GM18511 (cell line): ENCODE measurements at regions not wholly inside any gene's neighbourhood (a gene's known extent, or its start where the extent isn't known, plus 50 kb on each side); places are given as distances from the start of the nearest gene placed in this dataset.

Experiments used
- ATAC-seq: cut with Tn5 transposase; IDR thresholded peaks from one replicate; pipeline ENCODE4 v1.9.1; 2021; ENCODE audit warnings: mild to moderate bottlenecking, moderate library complexity; ENCODE audit not compliant: unreplicated experiment

GRCh38 chr14:97283841-97284240 is 486.7 kb downstream of the VRK1 start:
- ATAC-seq = no peak

DNA sequence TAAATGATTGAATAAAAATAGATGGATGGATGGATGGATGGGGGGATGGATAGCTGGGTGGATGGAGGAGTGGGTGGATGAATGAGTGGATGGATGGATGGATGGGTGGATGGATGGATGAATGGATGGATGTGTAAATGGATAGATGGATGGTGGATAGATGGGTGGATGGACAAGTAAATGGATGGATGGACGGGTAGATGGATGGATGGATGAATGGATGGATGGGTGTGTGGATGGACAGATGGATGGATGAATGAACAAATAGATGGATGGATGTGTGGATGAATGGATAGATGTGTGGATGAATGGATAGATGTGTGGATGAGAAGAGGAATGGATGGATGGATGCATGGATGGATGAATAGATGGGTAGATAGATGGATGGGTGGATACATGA is 490.8 kb downstream of the VRK1 start:
- no peak for ATAC-seq

DNA sequence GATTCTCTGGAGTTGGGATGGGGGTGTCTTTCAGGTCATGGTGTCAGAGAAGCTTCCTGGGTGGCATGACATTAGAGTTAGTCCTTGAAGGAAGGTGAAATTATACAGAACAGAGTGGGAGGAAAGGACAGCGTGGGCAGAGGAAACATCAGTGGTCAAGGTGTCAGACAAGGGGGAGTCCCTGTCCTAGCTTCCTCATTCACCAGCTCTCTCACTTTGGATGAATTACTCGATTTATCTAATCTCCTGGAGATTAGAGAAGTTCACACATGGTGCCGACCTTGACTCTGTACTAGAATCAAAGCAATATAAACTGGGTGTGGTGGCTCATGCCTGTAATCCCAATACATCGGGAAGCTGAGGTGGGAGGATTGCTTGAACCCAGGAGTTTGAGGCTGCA is 492.9 kb downstream of the VRK1 start:
- no peak for ATAC-seq

- ATAC-seq = no peak
Observed at GRCh38 chr14:97290977-97291376, 493.8 kb downstream of the VRK1 start.

GRCh38 chr14:97293659-97294058 is 496.5 kb downstream of the VRK1 start:
- ATAC-seq = no peak

DNA sequence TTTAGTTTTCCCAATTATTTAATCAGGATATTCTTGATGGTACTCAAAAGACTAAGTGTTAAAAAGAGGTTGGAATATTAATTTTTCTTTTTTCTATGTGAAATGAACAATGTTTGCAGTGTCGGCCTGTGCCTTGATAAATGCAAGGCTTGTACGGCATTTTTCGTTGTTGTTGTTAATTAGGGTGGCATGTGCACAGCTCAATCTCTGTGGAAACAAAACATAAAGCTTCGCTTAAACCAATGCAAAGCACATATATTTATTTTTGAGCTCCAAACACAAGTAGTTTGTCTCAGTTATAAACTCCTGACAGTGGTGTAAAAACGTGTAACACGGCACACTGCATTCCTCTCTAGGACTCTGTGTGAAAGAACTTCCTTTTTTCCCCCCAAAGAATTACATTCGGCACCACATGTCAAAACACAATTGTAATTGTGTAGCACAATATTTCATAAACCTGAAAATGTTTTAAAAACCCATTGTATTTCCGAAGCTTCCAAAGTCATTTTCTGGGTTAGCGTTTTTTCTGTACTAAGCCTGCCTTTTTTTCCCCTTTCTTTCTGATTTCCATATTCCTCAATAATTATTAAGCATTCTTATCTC is 498.0 kb downstream of the VRK1 start:
- ATAC-seq = no peak

GRCh38 chr14:97296176-97296575 is 499.0 kb downstream of the VRK1 start:
- no peak for ATAC-seq

DNA sequence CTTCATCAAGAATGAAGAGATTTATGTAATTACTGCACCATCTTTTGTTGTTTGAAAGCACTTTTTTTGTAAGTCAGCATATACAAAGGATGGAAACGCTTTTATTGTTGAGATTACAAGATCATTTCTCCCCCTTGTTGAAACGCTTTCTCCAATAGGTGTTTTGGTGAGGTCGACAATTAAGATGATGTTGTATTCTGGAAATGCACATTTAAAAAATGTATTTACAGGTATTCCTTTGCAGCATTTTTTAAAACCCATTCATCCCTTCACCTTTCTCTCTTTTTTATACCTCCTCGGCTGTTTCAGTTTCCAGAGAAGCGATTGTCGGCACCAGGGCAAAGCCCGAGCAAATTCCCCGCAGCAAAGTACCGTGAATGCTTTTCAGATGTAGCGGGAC is 499.9 kb downstream of the VRK1 start:
- no peak for ATAC-seq

DNA sequence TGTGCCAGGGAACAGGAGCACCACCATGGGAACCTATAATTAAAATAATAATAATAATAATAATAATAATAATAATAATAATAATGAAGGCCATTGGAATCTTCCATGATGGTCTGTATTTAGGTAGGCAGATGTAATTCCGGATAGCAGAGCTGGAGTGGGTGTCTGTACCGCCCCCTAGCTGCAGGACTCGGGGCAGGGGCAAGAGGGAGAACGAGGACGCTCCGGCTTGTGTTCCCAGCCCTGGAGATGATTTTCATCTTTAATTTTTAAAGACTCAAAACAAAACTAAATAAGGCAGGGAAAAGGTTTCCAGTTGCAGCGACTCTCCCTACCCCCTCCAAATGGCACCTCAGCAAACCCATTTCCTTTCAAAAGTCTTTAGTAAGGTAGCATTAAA is 501.1 kb downstream of the VRK1 start:
- ATAC-seq = no peak

- no peak for ATAC-seq
Observed at GRCh38 chr14:97298736-97299135, 501.6 kb downstream of the VRK1 start.

- no peak for ATAC-seq
Observed at GRCh38 chr14:97299661-97300060, 502.5 kb downstream of the VRK1 start.

DNA sequence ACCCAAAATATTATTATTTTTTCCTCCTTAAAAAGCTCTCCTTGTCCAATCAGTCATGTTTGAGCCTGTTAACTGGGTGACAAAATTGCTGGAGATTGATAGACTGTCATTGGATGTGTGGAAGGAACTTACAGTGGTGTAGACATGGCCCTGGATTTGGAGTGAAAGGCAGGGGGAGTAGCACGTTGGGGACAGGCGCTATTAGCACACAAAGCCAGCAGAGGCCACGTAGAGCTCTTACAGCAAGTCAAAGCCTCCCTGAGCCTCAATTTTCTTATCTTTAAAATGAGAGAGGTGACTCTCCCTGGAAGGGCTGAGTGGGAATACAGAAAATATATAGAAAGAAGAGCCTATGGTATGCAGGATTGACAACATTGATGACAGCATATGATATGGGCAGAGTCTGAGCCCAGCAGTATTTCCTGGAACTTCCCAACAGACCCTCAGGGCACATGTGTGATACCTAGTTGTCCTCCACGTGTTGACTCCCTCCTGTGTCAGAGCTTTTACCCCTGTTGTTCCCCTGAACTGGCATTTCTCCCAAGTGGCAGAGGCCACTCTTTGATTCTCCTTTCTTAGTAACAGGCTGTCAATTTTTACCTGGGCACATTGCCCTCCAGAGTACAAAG is 504.9 kb downstream of the VRK1 start:
- ATAC-seq = no peak

GRCh38 chr14:97306133-97306759 is 509.1 kb downstream of the VRK1 start:
- ATAC-seq = peak; percentile 62

GRCh38 chr14:97306760-97307246 is 509.6 kb downstream of the VRK1 start:
- ATAC-seq = peak; percentile 55

GRCh38 chr14:97311411-97311810 is 514.2 kb downstream of the VRK1 start:
- no peak for ATAC-seq

DNA sequence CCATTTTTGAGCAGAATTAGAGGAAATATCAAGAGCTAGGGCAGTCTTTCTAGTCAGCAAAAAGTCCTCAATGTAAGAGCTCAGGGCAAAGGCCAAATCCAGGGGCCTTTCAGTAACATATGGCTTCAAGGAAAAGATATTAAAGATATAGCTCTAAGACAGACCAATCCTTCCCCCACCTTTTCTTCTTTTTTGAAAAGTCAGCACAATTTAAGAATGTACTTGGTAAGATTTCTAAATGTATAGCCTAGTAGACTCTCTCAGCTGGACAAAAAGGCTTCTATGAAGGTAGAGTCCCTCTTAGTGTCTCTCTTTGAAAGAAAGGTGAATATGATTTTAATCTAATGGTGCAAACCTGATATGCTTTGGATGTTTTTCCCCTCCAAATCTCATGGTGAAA is 515.7 kb downstream of the VRK1 start:
- no peak for ATAC-seq

DNA sequence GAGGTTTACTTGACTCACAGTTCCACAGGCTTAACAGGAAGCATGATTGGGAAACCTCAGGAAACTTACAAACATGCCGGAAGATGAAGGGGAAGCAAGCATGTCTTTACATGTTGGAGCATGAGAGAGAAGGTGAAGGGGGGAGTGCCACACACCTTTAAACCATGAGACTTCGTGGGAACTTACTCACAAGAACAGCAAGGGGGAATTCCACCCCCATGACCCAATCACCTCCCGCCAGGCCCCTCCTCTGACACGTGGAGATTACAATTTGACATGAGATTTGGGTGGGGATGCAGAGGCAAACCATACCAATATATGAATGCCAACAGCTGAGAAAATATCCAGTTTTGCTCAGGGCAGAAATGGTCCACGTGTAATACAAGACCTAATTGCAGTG is 518.6 kb downstream of the VRK1 start:
- no peak for ATAC-seq

- no peak for ATAC-seq
Observed at GRCh38 chr14:97318380-97318779, 521.2 kb downstream of the VRK1 start.

- no peak for ATAC-seq
Observed at GRCh38 chr14:97319691-97320090, 522.5 kb downstream of the VRK1 start.

GRCh38 chr14:97328743-97329142 is 531.6 kb downstream of the VRK1 start:
- no peak for ATAC-seq

- ATAC-seq = no peak
Observed at GRCh38 chr14:97329701-97330100, 532.5 kb downstream of the VRK1 start.

GRCh38 chr14:97331058-97331457 is 533.9 kb downstream of the VRK1 start:
- no peak for ATAC-seq
